HG02763 (cell line): ENCODE measurements at regions not wholly inside any gene's neighbourhood (a gene's known extent, or its start where the extent isn't known, plus 50 kb on each side); places are given as distances from the start of the nearest gene placed in this dataset.
"Not testable (repeated sequence)": the region's sequence is repeated elsewhere in the genome, so short reads cannot be mapped to it uniquely, and the experiment has no call there.

ENCODE experiments used
- ATAC-seq: cut with Tn5 transposase; IDR thresholded peaks from one replicate; pipeline ENCODE4 v1.9.1; 2021; ENCODE audit warnings: mild to moderate bottlenecking, moderate library complexity; ENCODE audit not compliant: unreplicated experiment

DNA sequence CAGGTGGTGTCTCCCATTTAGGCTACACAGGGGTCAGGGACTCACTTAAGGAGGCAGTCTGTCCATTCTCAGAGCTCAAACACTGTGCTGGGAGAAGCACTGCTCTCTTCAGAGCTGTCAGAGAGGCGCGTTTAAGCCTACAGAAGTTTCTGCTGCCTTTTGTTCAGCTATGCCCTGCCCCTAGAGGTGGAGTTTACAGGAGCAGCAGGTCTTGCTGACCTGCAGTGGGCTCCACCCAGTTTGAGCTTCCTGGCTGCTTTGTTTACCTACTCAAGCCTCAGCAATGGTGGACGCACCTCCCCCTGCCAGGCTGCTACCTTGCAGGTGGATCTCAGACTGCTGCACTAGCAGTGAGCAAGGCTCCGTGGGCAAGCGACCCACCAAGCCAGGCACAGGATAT, 260.1 kb downstream of the MEF2C start:
- not testable (repeated sequence) for ATAC-seq

DNA sequence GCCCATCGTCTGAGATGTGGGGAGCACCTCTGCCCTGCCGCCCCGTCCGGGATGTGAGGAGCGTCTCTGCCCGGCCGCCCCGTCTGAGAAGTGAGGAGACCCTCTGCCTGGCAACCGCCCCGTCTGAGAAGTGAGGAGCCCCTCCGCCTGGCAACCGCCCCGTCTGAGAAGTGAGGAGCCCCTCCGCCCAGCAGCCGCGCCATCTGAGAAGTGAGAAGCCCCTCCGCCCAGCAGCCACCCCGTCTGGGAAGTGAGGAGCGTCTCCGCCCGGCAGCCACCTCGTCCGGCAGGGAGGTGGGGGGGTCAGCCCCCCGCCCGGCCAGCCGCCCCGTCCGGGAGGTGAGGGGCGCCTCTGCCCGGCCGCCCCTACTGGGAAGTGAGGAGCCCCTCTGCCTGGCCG, 267.2 kb downstream of the MEF2C start:
- ATAC-seq: not testable (repeated sequence)

GRCh38 chr5:88613051-88613450, 269.9 kb downstream of the MEF2C start:
- ATAC-seq: no peak

DNA sequence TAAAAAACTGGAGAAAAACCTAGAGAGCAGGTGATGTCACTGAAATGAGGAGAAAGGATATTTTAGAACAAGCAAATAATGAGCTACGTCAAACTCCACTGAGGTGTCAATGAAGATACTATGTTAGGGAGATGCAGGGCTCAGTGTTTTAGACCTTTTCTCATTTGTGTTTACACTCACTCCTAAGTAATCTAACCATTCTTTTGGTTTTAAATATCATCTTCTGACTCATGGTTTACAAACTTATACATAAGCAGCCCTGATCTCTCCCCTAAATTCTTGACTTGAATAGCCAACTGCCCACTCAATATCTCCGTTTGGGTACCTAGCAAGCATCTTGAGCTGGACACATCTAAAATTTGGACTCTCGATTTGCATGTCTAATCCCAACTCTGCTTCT, 272.4 kb downstream of the MEF2C start:
- ATAC-seq: no peak

DNA sequence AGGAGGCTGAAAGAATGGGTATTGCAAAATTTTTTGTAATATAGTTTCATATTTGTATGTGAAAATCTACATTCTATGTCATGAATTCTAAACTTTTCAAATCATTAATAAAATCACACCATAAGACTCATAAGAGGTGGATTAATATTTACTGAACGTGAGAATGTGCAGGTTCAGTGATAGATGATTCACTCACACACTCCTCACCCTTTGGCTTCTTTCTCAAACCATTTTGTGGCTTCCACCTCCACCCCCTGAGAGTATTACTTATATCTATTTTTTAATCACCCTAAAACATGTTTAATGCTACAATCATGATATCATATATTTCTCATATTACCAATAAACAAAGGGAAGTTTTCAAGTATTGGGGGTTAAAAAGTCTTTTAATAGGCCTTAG, 275.5 kb downstream of the MEF2C start:
- no peak for ATAC-seq

DNA sequence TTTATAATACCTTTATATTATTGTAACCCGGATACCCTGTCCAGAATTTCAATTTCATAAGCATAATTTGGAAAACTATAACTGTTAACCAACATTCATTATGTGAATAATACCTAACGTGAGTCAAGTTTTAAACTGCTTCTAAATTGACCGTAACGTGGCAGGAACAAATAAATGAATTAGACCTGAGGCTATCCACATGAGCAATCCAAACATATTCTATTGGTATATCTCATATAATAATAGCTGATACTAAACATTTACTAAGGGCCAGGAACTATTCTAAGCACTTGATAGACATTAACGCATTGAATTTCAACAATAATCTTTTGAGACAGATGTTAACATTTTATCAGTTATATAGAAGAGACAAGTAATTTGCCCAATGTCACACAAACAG, 276.4 kb downstream of the MEF2C start:
- no peak for ATAC-seq

GRCh38 chr5:88606173-88606572, 276.8 kb downstream of the MEF2C start:
- ATAC-seq: no peak

- ATAC-seq: no peak
These were observed 280.4 kb downstream of the MEF2C start for GRCh38 chr5:88602584-88602983.

DNA sequence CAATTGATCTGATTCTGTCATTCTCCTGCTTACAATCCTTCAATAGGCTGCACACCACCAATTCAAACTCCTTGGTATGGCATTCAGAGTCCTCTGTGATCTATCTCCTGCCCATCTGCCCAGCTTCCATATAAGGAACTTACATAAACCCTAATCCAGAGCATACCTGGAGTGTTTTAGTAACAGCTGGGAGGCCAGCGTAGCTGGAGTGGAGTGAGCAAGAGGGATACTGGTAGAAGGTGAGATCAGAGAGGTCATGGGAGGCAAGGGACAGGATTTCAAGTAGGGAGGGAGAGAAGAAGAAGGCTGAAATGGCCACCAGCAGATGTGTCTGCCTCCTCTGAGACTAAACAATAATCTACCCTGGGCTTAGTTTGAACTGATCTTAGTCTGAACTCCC, 288.5 kb downstream of the MEF2C start:
- no peak for ATAC-seq

DNA sequence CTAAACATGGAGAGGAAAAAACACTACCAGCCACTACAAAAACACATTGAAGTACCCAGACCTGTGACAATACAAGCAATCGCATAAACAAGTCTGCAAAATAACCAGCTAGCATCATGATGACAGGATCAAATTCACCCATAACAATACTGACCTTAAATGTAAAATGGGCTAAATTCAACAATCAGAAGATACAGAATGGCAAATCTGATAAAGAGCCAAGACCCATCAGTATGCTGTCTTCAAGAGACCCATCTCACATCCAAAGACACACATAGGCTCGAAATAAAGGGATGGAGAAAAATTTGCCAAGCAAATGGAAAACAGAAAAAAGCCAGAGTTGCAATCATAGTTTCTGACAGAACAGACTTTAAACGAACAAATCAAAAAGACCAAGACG, 294.4 kb downstream of the MEF2C start:
- no peak for ATAC-seq

- ATAC-seq: no peak
These were observed 299.5 kb downstream of the MEF2C start for GRCh38 chr5:88583471-88583870.

- ATAC-seq: no peak
These were observed 289.7 kb upstream of the TMEM161B start for GRCh38 chr5:88558366-88558765.

DNA sequence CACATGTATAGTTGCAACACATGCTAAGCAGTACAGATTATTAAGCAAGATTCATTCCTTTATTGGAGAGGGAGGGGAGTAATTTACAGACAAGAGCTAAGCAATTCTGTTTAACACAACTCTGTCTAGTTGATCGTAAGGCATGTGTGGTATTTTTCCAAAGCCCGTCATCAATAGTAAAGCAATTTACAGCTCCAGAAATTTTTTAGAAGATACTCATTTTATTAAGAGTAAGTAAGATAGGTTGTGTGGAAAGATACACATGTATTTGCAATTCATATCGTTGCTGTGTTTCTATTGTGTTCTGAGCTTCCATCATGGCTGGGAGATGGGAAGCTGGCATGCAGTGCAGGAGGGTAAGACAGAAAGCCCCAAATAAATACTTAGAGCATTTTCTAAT, 289.2 kb upstream of the TMEM161B start:
- ATAC-seq: no peak

- no peak for ATAC-seq
These were observed 288.5 kb upstream of the TMEM161B start for GRCh38 chr5:88557131-88557530.

- ATAC-seq: no peak
These were observed 287.8 kb upstream of the TMEM161B start for GRCh38 chr5:88556406-88556805.

GRCh38 chr5:88555674-88556073, 287.0 kb upstream of the TMEM161B start:
- no peak for ATAC-seq

DNA sequence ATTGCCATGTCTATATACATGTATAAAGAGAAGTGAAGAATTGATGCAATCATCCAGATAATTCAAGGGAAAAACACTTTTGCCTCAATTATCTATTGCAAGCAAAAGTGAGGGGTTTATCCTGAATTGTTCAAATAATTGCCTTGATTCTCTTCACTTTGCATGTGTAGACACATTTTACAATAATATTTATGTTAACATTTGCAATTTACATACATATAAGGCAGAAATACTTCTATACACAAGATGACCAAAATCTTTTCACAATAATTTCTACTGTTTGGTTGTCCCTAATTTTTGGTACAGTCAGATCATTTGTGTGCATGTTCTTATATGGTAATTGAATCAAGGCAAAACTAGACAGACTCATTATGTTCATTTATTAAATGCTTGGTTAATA, 285.3 kb upstream of the TMEM161B start:
- ATAC-seq: no peak

GRCh38 chr5:88553136-88553875, 284.7 kb upstream of the TMEM161B start:
- no peak for ATAC-seq

DNA sequence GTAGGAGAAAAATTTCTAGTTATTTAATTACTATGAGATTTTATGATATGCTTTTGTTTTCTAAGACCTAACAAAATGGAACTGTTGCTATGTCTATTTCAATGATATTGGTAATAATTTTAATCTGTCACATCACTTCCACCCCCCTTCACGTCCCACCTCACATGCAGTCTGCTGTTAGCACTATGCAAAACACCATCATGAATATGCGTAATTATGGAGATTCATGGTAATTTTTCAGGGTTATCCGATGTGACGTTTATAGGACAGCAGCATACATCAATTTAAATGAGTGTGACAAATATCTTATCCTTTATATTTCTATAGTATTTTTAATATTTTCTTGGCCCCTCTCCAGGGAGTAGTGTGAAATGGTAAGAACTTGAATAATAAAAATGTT, 283.8 kb upstream of the TMEM161B start:
- no peak for ATAC-seq

DNA sequence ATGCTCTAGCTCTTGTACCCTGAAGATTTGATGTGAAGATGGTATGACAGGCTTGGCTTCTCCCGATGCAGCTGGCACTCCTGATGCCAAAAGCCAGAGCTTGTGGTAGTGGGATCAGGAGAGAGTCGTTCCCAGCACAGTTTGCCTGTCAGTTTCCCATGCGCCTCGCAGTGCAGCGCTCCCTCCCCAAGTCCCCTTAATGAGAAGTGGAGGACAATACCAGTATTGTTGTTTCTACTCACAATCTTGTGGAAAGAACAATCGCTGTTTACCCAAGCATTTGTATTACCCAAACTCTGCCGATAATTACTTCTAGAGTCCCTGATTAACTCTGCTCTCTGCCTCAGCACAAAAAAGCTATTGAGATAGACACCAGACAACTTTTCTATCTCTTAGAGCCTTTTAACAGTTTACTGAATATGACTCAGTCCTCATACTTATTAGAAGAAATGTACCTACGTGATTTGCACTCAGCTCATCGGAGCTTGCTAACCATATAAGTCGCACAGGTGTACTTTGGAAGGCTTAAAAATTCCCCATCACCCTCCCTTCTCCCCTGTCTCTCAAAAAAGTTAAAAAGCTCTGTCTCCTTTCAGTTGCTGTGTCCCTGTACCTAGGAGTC, 283.2 kb upstream of the TMEM161B start:
- ATAC-seq: no peak

DNA sequence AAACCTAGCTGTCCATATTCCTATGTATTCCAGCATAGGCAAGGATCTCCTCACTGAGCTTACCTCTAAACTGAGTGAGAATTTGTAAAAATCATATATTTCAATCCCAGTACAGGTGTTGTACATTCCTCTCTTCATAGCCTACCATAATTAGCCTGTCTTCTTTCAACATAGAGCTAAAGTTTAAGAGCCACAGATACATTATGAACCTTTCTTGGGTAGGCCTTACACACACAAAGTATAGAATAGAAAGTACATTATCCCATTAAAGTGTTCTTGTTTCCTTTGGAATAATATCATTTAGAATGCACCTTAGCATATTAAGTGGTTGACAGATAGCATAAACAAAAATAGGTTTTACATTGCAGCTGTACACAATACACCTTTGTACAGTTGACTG, 282.1 kb upstream of the TMEM161B start:
- ATAC-seq: no peak

- no peak for ATAC-seq
These were observed 279.6 kb upstream of the TMEM161B start for GRCh38 chr5:88548136-88548805.
